ENCODE measurements at regions not wholly inside any gene's neighbourhood (a gene's known extent, or its start where the extent isn't known, plus 50 kb on each side); places are given as distances from the start of the nearest gene placed in this dataset.

DNA sequence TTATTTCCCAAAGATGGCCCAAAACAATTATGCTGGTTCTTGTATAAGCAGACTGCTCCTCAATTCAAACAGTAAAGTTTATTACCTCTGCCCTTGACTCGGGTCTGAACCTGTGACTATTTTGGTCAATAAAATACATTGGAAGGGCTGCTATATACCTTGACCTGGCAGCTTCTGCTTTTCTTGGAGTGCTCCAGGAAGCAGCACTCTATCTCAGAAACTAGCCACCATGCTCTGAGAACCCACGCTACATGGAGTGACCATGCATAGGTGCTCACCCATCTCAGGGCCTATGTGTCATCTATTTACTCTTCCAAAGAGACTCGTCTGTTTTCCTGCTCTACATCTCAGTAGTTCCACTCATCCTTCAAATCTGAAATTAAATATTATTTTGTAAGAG lies 299.9 kb downstream of the AHR start:
- H3K36me3 ChIP-seq (replicated peaks in 1 of 2; ENCODE audit: control insufficient read depth in 1 of 2, insufficient read depth in 2 of 2, low read length in 2 of 2) = no peaks in the 10 kb centered on the region
- WGBS (ENCODE audit: insufficient coverage) = 83% methylated on average over 2 of the region's 3 CpGs
- H3K4me3 ChIP-seq (replicated peaks in 1 of 3; ENCODE audit: low read depth in 2 of 3, low read length in 3 of 3) = no peak overlapping the region
- no peaks in the 10 kb centered on the region for H3K79me2 ChIP-seq (ENCODE audit: insufficient read depth, low read length)
- intact Hi-C loops (cut with micrococcal nuclease) = no loop called here
- TF ChIP-seq, protein P1, sequence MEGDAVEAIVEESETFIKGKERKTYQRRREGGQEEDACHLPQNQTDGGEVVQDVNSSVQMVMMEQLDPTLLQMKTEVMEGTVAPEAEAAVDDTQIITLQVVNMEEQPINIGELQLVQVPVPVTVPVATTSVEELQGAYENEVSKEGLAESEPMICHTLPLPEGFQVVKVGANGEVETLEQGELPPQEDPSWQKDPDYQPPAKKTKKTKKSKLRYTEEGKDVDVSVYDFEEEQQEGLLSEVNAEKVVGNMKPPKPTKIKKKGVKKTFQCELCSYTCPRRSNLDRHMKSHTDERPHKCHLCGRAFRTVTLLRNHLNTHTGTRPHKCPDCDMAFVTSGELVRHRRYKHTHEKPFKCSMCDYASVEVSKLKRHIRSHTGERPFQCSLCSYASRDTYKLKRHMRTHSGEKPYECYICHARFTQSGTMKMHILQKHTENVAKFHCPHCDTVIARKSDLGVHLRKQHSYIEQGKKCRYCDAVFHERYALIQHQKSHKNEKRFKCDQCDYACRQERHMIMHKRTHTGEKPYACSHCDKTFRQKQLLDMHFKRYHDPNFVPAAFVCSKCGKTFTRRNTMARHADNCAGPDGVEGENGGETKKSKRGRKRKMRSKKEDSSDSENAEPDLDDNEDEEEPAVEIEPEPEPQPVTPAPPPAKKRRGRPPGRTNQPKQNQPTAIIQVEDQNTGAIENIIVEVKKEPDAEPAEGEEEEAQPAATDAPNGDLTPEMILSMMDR (IDR thresholded peaks at IDR 0.05) = no peak
- no peaks in the 10 kb centered on the region for H3K36me3 Mint-ChIP-seq
- H3K27ac Mint-ChIP-seq = no peak overlapping the region
- peaks cover 0 to 7% of the 10 kb centered on the region in 2 donors for H3K9me3 ChIP-seq (replicated peaks in 1 of 2; ENCODE audit: control insufficient read depth in 1 of 2, insufficient read depth in 1 of 2, low read length in 2 of 2)
- H3K9me3 Mint-ChIP-seq = peaks cover 0 to 11% (median 3%) of the 10 kb centered on the region in 7 donors
- H3K9ac ChIP-seq (ENCODE audit: insufficient read depth, low read length, poor library complexity, severe bottlenecking) = no peak overlapping the region
- H3K4me2 ChIP-seq (replicated peaks; ENCODE audit: extremely low read depth, low read length, poor library complexity, severe bottlenecking) = no peak overlapping the region
- peaks cover 1 to 5% (median 3%) of the 10 kb centered on the region in 3 donors for H3K27me3 Mint-ChIP-seq (ENCODE audit: low read depth in 3 of 3)
- no peak for DNase-seq
- no peak overlapping the region for H3K4me3 Mint-ChIP-seq
- no peak overlapping the region for H3K27ac ChIP-seq (ENCODE audit: low read depth in 1 of 2, low read length in 2 of 2)
- H4K20me1 ChIP-seq (ENCODE audit: insufficient read depth, low read length) = no peaks in the 10 kb centered on the region
- no peaks in the 10 kb centered on the region for H3K4me1 Mint-ChIP-seq
- H3K27me3 ChIP-seq (ENCODE audit: control insufficient read depth in 2 of 2, insufficient read depth in 2 of 2, low read length in 2 of 2) = no peaks in the 10 kb centered on the region
- H3K4me1 ChIP-seq (ENCODE audit: control insufficient read depth in 1 of 2, insufficient read depth in 2 of 2, low read length in 2 of 2) = no peaks in the 10 kb centered on the region
- no peak overlapping the region for H2AFZ ChIP-seq (ENCODE audit: insufficient read depth, low read depth, low read length, poor library complexity, severe bottlenecking)

DNA sequence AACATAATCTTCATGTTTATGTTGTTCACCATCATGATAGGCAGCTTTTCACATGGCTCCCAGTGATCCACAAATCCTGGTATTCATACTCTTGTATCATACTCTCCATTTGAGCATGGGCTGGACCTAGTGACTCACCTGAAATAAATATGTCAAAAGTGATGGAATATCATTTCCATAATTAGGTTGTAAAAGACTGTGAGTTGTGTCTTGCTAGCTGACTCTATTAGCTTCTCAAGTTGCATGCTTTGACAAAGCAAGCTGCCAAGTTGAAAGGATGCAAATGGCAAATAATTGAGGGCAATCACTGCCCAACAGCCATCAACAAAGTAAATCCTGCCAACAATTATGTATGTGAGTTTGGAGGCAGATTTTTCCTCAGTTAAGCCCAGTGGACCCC lies 300.4 kb downstream of the AHR start:
- Histone ChIP-seq H3K9me3 (replicated peaks in 1 of 2; ENCODE audit: control insufficient read depth in 1 of 2, insufficient read depth in 1 of 2, low read length in 2 of 2) (peaks cover 0 to 7% of the 10 kb centered on the region in 2 donors), H3K4me3 (replicated peaks in 1 of 3; ENCODE audit: low read depth in 2 of 3, low read length in 3 of 3) (no peak overlapping the region), H3K9ac (ENCODE audit: insufficient read depth, low read length, poor library complexity, severe bottlenecking) (no peak overlapping the region), H3K36me3 (replicated peaks in 1 of 2; ENCODE audit: control insufficient read depth in 1 of 2, insufficient read depth in 2 of 2, low read length in 2 of 2) (no peaks in the 10 kb centered on the region), H3K4me2 (replicated peaks; ENCODE audit: extremely low read depth, low read length, poor library complexity, severe bottlenecking) (no peak overlapping the region), H4K20me1 (ENCODE audit: insufficient read depth, low read length) (no peaks in the 10 kb centered on the region), H2AFZ (ENCODE audit: insufficient read depth, low read depth, low read length, poor library complexity, severe bottlenecking) (no peak overlapping the region), H3K27ac (ENCODE audit: low read depth in 1 of 2, low read length in 2 of 2) (no peak overlapping the region), H3K4me1 (ENCODE audit: control insufficient read depth in 1 of 2, insufficient read depth in 2 of 2, low read length in 2 of 2) (no peaks in the 10 kb centered on the region), H3K79me2 (ENCODE audit: insufficient read depth, low read length) (no peaks in the 10 kb centered on the region), H3K27me3 (ENCODE audit: control insufficient read depth in 2 of 2, insufficient read depth in 2 of 2, low read length in 2 of 2) (no peaks in the 10 kb centered on the region)
- no peaks in the 10 kb centered on the region for H3K36me3 Mint-ChIP-seq
- intact Hi-C loops (cut with micrococcal nuclease) = no loop called here
- no peak overlapping the region for H3K4me3 Mint-ChIP-seq
- TF ChIP-seq, protein P1 (IDR thresholded peaks at IDR 0.05) = no peak
- no peak overlapping the region for H3K27ac Mint-ChIP-seq
- H3K9me3 Mint-ChIP-seq = peaks cover 3 to 16% (median 5%) of the 10 kb centered on the region in 7 donors
- peaks cover 1 to 5% (median 4%) of the 10 kb centered on the region in 3 donors for H3K27me3 Mint-ChIP-seq (ENCODE audit: low read depth in 3 of 3)
- no peaks in the 10 kb centered on the region for H3K4me1 Mint-ChIP-seq
- no peak for DNase-seq

Measured in CD14-positive monocyte (primary cell).